Stimulated activated CD8-positive, alpha-beta memory T cell treated with anti-CD3 and anti-CD28 coated beads, Interleukin-7, amount 100 ng/mL, for 1 hour (primary cell): ENCODE measurements at regions not wholly inside any gene's neighbourhood (a gene's known extent, or its start where the extent isn't known, plus 50 kb on each side); places are given as distances from the start of the nearest gene placed in this dataset.
"Not testable (repeated sequence)": the region's sequence is repeated elsewhere in the genome, so short reads cannot be mapped to it uniquely, and the experiment has no call there.

Experiments used
- DNase-seq, 2 donors: peaks; one replicate each; pipeline ENCODE4 v3.0.0-alpha.2; 2020; ENCODE audit warnings: low read depth in 2 of 2

- DNase-seq, result not testable (repeated sequence)
These were observed 937.2 kb upstream of the HS3ST1 start for GRCh38 chr4:12365869-12366268.

GRCh38 chr4:12360391-12360790 is 931.7 kb upstream of the HS3ST1 start:
- no peak for DNase-seq

GRCh38 chr4:12359420-12359819 is 930.7 kb upstream of the HS3ST1 start:
- no peak for DNase-seq

GRCh38 chr4:12333083-12333482 is 904.4 kb upstream of the HS3ST1 start:
- not testable (repeated sequence) for DNase-seq

GRCh38 chr4:12324965-12325364 is 896.3 kb upstream of the HS3ST1 start:
- DNase-seq, result no peak

- no peak for DNase-seq
These were observed 891.1 kb upstream of the HS3ST1 start for GRCh38 chr4:12319765-12320164.

- no peak for DNase-seq
These were observed 876.2 kb upstream of the HS3ST1 start for GRCh38 chr4:12304905-12305304.

- no peak for DNase-seq
These were observed 867.7 kb upstream of the HS3ST1 start for GRCh38 chr4:12296366-12296765.

GRCh38 chr4:12293906-12294525 is 865.3 kb upstream of the HS3ST1 start:
- no peak for DNase-seq

- no peak for DNase-seq
These were observed 857.7 kb upstream of the HS3ST1 start for GRCh38 chr4:12286351-12286750.

GRCh38 chr4:12270546-12270945 is 841.9 kb upstream of the HS3ST1 start:
- DNase-seq, result no peak

- no peak for DNase-seq
These were observed 836.9 kb upstream of the HS3ST1 start for GRCh38 chr4:12265554-12265953.

GRCh38 chr4:12260453-12260852 is 831.8 kb upstream of the HS3ST1 start:
- no peak for DNase-seq

- no peak for DNase-seq
These were observed 816.3 kb upstream of the HS3ST1 start for GRCh38 chr4:12244973-12245372.

GRCh38 chr4:12242354-12242753 is 813.7 kb upstream of the HS3ST1 start:
- no peak for DNase-seq

- no peak for DNase-seq
These were observed 811.4 kb upstream of the HS3ST1 start for GRCh38 chr4:12239897-12240636.

- DNase-seq, result no peak
These were observed 802.4 kb upstream of the HS3ST1 start for GRCh38 chr4:12231098-12231497.

- no peak for DNase-seq
These were observed 792.3 kb upstream of the HS3ST1 start for GRCh38 chr4:12221031-12221430.

- no peak for DNase-seq
These were observed 782.9 kb upstream of the HS3ST1 start for GRCh38 chr4:12211636-12212035.

- DNase-seq, result no peak
These were observed 778.7 kb upstream of the HS3ST1 start for GRCh38 chr4:12207396-12207795.

GRCh38 chr4:12206091-12206490 is 777.4 kb upstream of the HS3ST1 start:
- DNase-seq, result no peak

- DNase-seq, result no peak
These were observed 775.3 kb upstream of the HS3ST1 start for GRCh38 chr4:12203945-12204344.

- DNase-seq, result no peak
These were observed 771.5 kb upstream of the HS3ST1 start for GRCh38 chr4:12200226-12200625.

- DNase-seq, result no peak
These were observed 757.8 kb upstream of the HS3ST1 start for GRCh38 chr4:12186526-12186925.
